Occipital lobe (tissue), 1 donor: ENCODE measurements at regions not wholly inside any gene's neighbourhood (a gene's known extent, or its start where the extent isn't known, plus 50 kb on each side); places are given as distances from the start of the nearest gene placed in this dataset.

Experiments
- DNase-seq: peaks from one replicate; lab custom pipeline; 2025; lab: John Stamatoyannopoulos, UW

DNA sequence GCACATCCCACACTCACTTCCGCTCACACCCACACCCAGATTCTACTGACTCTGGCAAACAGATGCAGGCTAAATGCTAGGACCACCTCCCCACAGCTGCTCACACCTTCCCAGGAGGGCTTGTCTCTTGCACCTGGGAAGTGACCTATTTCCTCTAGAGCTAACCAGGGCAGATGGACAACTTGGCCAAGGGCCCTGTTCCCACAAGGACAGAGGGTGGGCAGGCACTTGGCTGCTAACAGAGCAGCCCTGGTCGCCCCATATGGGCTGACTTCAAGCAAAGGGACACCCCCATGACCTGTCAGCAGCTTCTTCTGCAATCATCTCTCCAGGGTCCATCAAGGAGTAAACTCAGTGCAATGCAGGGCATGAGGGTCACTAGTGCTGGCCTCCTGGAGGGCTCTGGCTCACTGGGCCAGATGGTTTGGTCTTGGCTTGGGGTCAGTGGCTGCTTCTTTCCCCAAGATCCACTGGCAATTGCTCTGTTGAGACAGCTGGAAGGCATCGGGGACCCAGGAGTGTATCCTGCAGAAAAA, 641.5 kb downstream of the PLPP3 start:
- no peak for DNase-seq

DNA sequence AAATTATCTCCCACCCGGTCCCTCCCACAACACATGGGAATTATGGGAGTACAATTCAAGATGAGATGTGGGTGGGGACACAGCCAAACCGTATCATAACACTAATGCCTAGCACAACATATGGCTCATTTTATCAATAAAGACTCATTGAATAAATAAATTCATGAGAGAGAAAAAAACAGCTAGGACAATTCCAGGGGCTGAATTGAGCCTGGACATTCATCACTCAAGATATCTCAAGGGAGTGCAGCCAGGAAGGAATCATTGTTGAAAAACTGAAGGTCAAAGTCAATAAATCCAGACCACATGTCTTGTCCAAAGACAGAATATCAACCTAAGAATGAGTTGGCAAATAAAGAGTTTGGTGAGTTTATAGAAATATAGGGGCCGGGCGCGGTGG, 644.1 kb downstream of the PLPP3 start:
- no peak for DNase-seq

DNA sequence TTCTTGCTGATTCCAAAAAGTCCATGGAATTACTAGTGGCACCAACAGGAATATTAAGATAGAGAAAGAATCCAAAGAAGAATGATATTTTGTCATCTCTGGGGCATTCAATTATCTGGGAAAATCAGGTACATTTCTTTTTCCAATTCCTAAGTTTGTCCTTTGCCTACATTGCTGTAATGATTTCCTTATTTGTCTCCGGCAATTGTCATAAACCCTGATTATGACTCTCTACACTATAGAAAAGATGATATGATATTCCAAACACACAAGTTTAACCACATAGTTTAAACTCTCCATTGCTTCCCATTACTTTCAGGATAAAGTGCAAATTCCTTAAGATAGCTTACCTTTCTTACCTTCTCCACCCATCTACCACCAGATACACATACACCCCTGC, 647.0 kb downstream of the PLPP3 start:
- no peak for DNase-seq

DNA sequence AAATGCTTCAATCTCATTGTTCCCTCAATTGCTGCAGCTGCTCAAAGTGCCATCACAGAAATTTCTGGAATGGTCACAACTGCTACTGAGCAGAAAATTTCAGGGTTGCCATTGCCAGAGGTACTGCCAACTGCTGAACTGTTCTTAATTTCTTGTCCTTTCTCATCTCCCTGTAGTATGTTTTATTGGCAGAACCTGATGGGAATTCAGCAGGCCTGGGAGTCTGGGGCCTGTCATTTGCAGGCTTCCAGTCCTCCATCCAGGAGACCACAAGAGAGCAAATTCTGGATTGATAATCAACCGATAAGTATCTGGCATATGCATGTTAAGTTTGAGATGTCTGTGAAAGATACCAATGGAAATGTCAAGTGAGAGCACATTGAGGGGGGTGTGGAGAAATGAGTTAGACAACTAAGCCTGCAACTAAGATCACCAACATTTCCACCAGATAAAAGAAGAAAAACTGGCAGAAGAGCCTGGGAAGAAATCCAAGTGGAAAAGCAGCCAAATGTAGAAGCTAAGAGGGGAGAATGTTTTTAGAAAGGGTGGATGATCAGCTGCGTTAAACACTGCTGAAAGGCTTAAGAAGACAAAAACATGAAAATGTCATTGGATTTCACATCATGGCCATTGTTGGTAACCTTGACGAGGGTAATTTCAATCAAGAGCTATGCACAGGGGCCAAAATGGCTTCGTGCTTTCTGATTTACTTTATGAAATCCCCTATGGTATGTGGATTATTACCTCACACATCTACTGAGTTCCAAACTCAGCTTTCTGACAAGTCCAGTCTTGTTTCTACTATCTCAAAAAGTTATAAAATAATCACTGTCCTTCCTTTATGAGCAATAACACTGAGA, 648.1 kb downstream of the PLPP3 start:
- DNase-seq, result no peak

DNA sequence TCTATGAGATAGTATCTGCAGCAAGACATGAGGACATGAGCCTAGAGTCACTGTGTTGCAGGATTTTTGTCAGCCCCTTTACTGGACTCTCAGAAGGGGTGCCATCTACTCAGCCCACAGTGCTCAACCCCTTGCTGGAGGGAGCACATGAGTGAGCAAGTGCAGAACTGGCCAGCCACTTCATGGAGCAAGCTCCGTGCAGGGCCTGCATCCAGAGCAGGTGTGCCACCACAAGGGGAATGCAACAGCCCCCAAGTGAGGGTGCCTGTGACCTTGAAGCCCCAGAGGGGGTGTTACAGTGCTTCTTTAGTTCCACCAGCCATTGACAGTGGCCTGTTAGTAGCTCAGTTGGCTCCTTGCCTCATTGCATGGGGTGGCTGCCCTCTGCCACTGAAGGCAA, 649.7 kb downstream of the PLPP3 start:
- DNase-seq, result no peak

DNA sequence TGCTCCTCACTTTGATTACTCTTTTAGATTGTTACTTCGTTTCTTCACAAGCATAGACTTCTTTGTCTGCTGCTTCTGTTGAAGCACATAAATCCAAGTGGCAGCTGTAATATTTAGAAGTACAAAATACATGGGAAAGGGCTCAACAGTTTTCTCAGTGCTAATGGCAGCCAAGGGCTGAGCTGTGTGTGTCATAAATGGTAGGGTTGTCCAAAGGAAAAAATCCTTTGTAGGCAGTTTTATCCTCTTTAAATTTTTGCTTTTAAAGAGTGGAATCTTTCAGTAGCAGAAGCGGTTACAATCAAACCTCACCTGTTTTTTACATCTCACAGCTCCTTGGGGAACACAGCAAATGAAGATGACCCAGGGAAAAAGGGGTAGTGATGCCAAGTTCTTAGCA, 650.8 kb downstream of the PLPP3 start:
- DNase-seq, result no peak

DNA sequence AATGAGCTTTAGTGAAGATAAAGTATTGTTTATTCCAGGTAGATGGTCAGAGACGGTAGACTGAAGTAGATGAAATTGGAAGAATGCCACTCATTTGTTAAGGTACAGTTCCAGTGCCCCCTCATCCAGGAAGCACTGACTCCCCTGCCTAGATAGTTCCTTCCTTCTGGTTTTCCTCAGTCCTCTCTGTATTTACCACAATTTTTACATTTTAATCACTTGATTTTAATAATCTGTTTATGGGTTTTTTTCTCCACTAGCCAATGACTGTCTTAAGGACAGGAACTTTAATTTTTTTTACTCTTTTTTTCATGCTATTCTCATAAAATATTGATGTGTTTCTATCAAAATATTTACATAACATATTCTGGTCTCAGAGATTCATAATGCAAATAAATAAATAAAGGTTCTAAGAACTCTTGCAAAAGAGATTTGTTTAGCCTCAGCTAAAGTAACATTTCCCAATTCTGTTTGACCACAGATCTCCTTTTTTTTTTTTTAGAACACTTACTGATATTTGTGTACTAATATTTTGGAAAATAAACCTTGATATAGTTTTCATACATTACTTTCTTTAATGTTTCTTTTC, 651.6 kb downstream of the PLPP3 start:
- no peak for DNase-seq

DNA sequence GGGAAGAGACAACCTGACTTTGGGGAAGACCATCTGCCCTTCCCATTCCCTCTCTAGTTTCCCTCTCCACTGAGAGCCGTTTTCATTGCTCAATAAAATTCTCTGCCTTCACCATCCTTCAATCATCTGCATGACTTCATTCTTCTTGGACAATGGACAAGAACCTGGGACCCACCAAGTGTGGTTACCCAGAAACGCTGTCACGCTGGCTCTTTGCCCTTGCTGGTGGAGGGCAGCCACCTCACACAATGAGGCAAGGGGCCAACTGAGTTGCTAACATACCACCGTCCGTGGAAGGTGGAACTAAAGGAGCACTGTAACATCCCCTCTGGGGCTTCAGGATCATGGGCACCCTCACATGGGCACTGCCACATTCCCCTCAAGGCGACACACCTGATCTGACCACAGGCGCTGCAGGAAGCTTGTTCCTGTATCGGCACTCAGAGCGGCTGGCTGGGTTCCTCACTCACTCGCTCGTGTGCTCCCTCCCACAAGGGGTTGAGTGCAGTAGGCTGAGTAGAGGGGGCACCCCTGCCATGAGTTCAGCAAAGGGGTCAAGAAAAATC, 652.4 kb downstream of the PLPP3 start:
- DNase-seq, result no peak

DNA sequence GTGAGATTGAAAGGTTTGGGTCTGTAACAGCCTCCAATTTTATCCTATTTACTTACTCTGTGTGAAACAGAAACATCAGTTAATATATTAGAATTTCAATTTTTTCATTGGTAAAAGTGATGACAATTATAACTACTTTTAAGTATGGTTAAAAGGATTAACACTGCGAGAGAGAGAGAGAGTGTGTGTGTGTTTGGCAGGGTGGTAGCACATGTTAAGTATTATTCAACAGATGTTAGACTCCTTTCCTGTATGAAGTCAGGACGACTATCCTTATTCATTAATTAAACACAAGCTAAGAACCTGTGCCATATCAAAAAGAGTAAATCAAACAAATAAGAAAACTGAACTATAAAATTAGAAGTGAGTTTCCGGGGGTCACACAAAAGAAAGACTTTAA, 662.5 kb downstream of the PLPP3 start:
- no peak for DNase-seq

DNA sequence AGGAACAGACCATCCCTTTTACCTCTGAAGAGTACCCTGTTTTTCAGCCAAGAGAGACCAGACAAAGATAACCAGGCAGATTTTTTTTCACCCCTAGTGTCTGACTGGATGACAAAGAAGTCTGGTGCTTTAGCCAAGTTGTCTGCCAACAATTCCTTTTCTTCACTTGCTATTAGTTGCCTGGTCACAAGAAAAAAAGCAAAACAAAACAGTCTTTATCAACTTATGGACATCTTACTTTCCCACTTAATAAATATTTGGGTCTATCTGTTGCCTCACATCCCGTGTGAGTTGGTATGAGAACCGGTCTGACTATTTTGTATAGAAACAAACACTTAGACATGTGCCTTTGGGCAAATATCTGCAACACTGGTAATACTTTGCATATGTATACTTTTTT, 662.9 kb downstream of the PLPP3 start:
- no peak for DNase-seq

DNA sequence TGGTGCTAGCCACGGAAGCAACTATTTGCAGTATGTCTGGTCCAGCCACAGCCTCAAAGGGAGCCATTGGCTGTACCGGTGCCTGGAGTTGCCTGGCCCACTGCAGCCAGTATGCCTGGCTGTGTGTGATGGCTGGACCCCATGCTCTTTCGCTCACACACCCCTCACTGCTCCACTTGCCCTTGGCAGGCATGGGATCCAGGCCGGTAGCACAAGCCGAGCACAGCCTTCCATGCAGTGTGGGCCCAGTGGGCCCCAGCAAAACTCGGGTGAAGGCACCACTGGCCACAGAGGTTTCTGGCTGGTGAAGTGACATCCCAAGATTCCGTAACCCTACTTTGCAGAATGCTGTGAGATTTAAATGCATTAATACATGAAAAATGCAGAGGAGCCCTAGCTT, 665.8 kb downstream of the PLPP3 start:
- no peak for DNase-seq

DNA sequence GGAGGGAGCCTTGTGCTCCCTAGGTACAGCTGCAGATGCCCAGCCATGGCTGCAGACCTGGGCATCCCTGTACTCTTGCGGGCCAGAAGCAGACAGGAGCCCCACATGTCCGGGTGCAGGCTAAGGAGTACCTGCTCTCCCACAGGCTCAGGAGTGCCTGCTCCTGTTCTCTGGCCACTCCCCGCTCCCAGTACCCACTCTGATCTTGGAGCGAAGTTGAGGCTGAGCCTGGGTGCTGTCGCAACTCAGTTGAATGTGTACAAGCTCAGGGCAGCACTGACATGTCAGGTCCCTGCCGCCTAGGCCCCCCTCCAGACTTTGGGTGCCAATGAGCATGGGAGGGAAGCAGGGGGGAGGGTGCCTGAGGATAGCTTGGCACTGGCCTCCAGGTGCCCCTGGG, 666.9 kb downstream of the PLPP3 start:
- DNase-seq, result no peak

DNA sequence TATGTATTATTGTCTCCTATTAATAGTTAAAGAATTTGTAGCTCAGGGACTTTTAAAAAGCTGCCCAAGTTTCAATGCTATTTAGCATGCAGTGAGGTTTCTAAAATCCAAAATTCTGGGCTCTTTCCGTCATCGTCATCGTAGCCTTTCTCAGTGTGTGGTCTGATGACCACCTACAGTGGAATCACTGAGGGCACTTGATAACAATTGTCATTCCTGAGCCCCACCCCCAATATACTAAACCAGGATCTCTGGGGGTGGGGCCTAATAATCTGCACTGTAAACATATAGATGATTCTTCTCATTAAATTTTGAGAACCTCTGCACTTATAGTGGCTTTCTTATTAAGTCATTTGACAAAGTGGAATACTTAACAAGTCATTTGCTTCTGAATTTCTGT, 674.8 kb downstream of the PLPP3 start:
- no peak for DNase-seq

DNA sequence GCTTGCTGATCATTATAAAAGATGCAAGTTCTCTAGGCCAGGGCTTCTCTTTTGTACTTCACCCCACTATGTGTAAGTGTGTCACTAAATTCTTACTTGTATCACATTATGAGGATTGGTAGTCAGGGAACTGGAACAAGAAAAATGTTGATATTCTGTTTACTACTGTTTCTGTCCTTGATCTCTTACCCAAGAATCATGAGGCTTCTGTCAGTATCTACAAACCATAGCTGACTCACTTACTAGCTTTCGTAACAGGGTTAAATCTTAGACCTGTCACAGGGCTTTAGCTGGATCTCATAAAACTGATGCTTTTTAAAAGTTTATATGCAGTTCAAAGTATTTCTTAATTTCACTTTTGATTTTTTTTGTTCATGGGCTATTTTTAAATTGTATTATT, 681.2 kb downstream of the PLPP3 start:
- no peak for DNase-seq

DNA sequence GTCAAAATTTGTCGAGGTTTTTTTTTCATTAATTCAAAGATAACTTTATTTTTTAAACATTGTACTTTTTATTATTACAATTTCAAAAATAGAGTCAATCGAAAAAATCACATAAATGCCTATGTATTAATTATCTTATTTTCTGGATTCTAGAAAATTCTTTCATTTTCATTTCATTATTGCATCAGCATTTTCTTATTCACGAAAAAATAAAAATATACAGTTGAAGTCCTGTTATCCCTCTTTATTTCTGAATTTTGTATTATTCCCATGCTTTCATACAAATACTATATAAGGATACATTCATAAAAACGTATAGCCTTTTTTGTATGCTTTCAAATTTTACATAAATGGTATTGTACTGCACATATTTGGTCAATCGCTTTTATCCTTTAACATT, 681.0 kb upstream of the USP24 start:
- DNase-seq, result no peak

DNA sequence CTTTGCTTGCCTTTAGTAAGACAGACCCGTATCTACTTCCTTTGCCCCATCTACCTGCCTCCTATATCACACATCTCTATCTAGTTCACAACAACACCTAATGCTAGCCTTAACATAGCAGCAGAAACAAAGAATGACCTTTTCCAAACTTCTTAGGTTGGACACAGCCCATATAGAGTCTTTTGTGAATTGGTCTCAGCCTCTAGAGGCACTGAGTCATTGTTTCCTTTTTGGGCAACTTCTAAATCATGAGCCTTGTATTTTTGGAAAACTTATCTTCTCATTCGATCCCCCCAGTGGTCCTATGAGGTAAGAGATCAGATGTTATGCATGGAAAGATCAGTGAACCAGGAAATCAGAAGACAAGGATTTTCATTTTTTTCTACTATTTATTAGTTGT, 679.4 kb upstream of the USP24 start:
- no peak for DNase-seq

DNA sequence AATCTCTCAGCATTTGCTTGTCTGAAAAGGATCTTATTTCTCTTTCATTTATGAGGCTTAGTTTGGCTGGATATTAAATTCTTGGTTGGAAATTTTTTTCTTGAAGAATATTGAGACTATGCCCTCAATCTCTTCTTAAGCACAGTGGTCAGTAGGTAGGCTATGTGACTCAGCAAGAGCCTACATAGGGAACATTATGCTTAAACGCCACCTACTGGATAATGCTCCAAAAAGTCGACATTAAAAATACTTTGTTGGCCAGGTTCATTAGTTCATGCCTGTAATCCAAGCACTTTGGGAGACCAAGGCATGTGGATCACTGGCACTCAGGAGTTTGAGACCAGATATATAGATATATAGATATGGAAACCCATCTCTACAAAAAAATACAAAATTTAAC, 678.0 kb upstream of the USP24 start:
- no peak for DNase-seq

DNA sequence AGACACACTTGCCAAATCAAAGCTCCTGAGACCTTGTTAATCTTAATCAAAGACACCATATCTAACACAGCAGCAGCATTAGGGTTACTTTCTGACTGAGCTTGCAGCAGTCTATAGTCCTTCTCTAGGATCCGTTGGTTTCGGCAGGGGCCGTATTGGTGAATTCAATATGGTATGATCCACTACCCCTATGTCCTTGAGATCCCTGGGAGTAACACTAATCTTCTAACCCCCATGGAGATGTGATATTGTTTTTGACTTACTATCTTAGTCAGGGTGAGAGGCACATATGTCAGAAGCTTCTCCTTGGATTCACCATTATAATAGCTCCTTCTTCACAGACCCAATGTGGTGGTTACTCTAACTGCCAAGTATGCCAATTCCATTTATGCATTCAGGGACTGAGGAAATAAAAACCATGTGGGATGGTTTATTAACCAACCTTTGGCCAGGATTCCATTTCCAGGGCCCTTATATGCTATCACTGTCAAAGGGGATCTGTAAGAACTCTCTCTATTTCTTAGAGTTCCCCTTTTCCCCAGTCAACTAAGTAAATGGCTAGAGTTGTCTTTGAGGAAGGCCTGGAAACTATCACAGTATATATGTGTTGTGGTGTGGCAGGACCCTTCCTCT, 673.6 kb upstream of the USP24 start:
- no peak for DNase-seq

DNA sequence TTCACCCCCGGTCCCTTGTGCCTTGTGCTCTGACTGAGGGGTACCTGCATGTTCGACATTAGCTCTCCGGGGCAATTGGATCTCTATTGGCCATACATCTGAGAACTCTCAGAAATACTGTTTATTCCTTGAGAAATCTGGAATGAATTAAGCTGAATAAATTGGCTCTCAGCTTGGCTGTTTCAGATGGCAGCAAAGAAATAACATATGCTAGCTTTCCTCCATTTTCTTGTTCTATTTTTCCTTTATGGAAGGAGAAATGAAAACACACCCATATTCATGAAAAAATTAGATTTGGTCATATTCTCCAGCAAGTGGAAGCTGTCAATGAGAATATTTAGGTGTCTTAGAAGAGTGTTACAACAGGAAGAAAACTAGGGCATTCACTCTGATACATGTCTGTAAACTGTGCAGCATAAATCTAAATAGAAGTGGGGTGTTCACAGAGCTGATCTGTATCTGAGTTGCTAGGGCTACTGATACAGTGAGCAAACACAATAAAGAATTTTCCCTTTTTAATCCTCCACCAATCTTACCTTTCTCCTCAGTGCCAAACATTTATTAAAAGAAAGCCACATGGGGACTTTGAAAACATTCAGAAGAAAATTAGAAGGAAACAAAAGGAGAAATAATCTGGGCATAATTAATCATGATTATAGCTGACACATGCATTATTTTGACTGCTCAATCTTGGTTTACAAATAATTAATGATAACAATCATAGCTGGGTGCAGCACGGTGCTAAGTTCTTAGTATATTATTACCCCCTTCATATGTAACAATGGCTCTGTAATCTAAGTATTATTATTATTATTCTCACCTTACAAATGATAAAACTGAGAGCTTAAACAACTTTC, 671.9 kb upstream of the USP24 start:
- DNase-seq, result no peak

DNA sequence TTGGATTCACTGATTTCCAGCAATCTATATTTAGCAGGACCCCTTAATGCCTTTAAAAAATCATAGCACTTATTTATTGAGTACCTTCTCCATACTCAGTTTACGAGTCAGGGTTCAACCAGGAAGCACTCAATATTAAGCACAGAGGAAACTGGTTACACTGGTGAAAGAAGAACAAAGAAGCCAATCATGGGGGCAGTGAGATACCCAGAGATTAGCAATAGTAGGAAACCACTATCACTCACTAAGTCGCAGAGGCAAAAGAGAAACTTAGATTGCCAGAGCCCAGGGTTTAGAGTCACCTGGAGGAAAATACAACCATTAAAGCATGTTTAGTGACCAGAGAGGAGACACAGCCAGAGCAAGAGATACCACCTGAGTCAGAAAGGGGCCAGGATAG, 670.5 kb upstream of the USP24 start:
- no peak for DNase-seq

DNA sequence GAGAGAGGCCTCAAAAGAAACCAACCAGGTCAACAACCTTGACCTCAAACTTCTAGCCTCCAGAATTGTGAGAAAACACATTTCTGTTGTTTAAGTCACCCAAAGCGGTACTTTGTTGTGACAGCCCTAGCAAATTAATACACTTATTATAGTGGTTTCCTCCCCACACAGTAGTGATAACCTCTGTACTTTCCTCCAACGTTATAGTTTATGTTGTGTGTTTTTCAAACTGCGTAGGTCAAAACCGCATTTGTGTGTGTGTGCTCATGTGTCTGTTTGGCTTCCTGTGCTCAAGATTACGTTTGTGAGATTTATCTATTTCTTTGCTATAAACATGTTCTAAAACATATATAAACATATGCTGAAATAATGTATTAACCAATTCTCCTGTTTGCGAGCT, 667.8 kb upstream of the USP24 start:
- DNase-seq, result no peak
